HuH-7 (cell line): ENCODE measurements at regions not wholly inside any gene's neighbourhood (a gene's known extent, or its start where the extent isn't known, plus 50 kb on each side); places are given as distances from the start of the nearest gene placed in this dataset.

Source experiments
- DNase-seq: peaks from one replicate; pipeline ENCODE4 v3.0.0; 2011; ENCODE audit warnings: low spot score

GRCh38 chr14:100638211-100638855 lies 51.1 kb upstream of the BEGAIN start:
- no peak for DNase-seq

GRCh38 chr14:100639280-100639679 lies 52.1 kb upstream of the BEGAIN start:
- DNase-seq: no peak

- no peak for DNase-seq
These were observed 53.5 kb upstream of the BEGAIN start for GRCh38 chr14:100640471-100641273.

GRCh38 chr14:100641274-100641860 lies 54.1 kb upstream of the BEGAIN start:
- DNase-seq: no peak

GRCh38 chr14:100643426-100643825 lies 56.2 kb upstream of the BEGAIN start:
- DNase-seq: no peak

- DNase-seq: no peak
These were observed 57.2 kb upstream of the BEGAIN start for GRCh38 chr14:100644383-100644782.

- no peak for DNase-seq
These were observed 57.6 kb upstream of the BEGAIN start for GRCh38 chr14:100644784-100645183.

GRCh38 chr14:100645196-100645981 lies 58.2 kb upstream of the BEGAIN start:
- DNase-seq: peak; percentile 87

- no peak for DNase-seq
These were observed 58.7 kb upstream of the BEGAIN start for GRCh38 chr14:100645982-100646314.

- no peak for DNase-seq
These were observed 61.4 kb upstream of the BEGAIN start for GRCh38 chr14:100648474-100649172.

- no peak for DNase-seq
These were observed 61.9 kb upstream of the BEGAIN start for GRCh38 chr14:100649173-100649519.

GRCh38 chr14:100651999-100652508 lies 64.8 kb upstream of the BEGAIN start:
- DNase-seq: no peak

- no peak for DNase-seq
These were observed 65.5 kb upstream of the BEGAIN start for GRCh38 chr14:100652744-100653143.

GRCh38 chr14:100653409-100653808 lies 66.2 kb upstream of the BEGAIN start:
- DNase-seq: peak; percentile 39

GRCh38 chr14:100654025-100654813 lies 67.0 kb upstream of the BEGAIN start:
- no peak for DNase-seq

- peak; percentile 84 for DNase-seq
These were observed 67.9 kb upstream of the BEGAIN start for GRCh38 chr14:100654814-100655740.

- DNase-seq: no peak
These were observed 68.5 kb upstream of the BEGAIN start for GRCh38 chr14:100655741-100656085.

GRCh38 chr14:100656996-100657395 lies 69.7 kb upstream of the DLK1 start:
- no peak for DNase-seq

- DNase-seq: no peak
These were observed 68.9 kb upstream of the DLK1 start for GRCh38 chr14:100657780-100658179.
